Parathyroid adenoma (tissue), 2 donors: ENCODE measurements at regions not wholly inside any gene's neighbourhood (a gene's known extent, or its start where the extent isn't known, plus 50 kb on each side); places are given as distances from the start of the nearest gene placed in this dataset.
A peak's percentile ranks its signal among the peaks of the same experiment; 100 is the strongest.
"Not testable (repeated sequence)": the region's sequence is repeated elsewhere in the genome, so short reads cannot be mapped to it uniquely, and the experiment has no call there.

Experiments
- H2AFZ ChIP-seq: fragments of 300-600 bp; sonication (generic); one replicate; pipeline ENCODE4 v1.7.0; 2017; ENCODE audit warnings: antibody characterized with exemption, mild to moderate bottlenecking
- H3K27ac ChIP-seq: fragments of 300-600 bp; sonication (generic); one replicate; pipeline ENCODE4 v1.7.0; 2017
- H3K27me3 ChIP-seq: fragments of 300-600 bp; sonication (generic); one replicate; pipeline ENCODE4 v1.7.0; 2017; ENCODE audit warnings: low read length; ENCODE audit not compliant: control insufficient read depth, insufficient read depth
- H3K36me3 ChIP-seq: fragments of 300-600 bp; sonication (generic); one replicate; pipeline ENCODE4 v1.7.0; 2017; ENCODE audit warnings: low read length; ENCODE audit not compliant: control insufficient read depth, insufficient read depth
- H3K4me1 ChIP-seq: fragments of 300-600 bp; sonication (generic); one replicate; pipeline ENCODE4 v1.7.0; 2017; ENCODE audit warnings: control low read depth
- H3K4me2 ChIP-seq: fragments of 300-600 bp; sonication (generic); one replicate; pipeline ENCODE4 v1.7.0; 2017; ENCODE audit warnings: low read length
- H3K4me3 ChIP-seq: fragments of 300-600 bp; sonication (generic); one replicate; pipeline ENCODE4 v1.7.0; 2017; ENCODE audit warnings: low read depth, low read length
- H3K79me2 ChIP-seq: fragments of 300-600 bp; sonication (generic); one replicate; pipeline ENCODE4 v1.7.0; 2017; ENCODE audit warnings: control low read depth
- H3K9ac ChIP-seq: fragments of 300-600 bp; sonication (generic); one replicate; pipeline ENCODE4 v1.7.0; 2017; ENCODE audit warnings: mild to moderate bottlenecking
- H3K9me3 ChIP-seq: fragments of 300-600 bp; sonication (generic); one replicate; pipeline ENCODE4 v1.7.0; 2017; ENCODE audit warnings: low read length; ENCODE audit not compliant: control insufficient read depth
- donor health status: primary hyperparathyroidism.

GRCh38 chr20:26059324-26059723 is 362.7 kb upstream of the ZNF337 start:
- not testable (repeated sequence) for H3K9ac ChIP-seq, H3K4me3 ChIP-seq, H2AFZ ChIP-seq, H3K4me1 ChIP-seq, H3K36me3 ChIP-seq, H3K9me3 ChIP-seq, H3K4me2 ChIP-seq, H3K27ac ChIP-seq, H3K27me3 ChIP-seq, H3K79me2 ChIP-seq

- H3K36me3 ChIP-seq, H3K27me3 ChIP-seq, H3K9ac ChIP-seq, H3K4me1 ChIP-seq, H3K27ac ChIP-seq, H3K79me2 ChIP-seq, H2AFZ ChIP-seq, H3K4me3 ChIP-seq, H3K4me2 ChIP-seq, H3K9me3 ChIP-seq: not testable (repeated sequence)
Observed at GRCh38 chr20:26058446-26058845, 361.8 kb upstream of the ZNF337 start.

DNA sequence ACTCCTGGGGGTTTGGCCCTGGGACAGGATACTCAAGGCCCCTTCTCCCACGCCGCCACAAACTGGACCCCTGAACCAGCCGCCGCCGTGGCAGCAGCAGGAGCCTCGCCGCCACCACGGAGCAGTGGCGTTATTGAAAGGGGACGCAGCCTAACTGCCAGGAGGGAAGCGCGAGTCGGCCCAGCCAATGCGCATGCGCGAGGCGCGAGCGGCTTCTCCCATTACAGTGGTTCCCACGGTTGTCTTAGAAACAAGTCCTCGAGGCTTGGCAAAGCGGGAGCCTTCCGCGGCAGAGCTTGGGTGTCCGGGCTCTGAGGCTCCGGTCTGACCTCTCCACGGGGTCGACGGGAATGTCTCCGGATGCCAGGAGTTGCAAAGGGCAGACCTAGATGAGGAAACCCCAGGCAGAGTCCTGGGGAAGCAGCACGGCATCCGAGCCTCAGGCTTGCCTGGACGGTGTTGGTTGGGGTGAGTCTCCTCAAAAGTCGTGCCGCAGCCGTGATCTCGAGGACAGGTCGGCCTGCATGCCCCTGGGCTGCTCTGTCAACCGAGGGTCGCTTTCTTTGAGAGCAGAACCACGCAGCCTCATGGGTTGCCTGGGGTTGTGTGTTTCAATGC is 360.6 kb upstream of the ZNF337 start:
- not testable (repeated sequence) for H2AFZ ChIP-seq, H3K4me1 ChIP-seq, H3K9me3 ChIP-seq, H3K4me2 ChIP-seq, H3K27ac ChIP-seq, H3K27me3 ChIP-seq, H3K79me2 ChIP-seq, H3K9ac ChIP-seq, H3K4me3 ChIP-seq, H3K36me3 ChIP-seq

DNA sequence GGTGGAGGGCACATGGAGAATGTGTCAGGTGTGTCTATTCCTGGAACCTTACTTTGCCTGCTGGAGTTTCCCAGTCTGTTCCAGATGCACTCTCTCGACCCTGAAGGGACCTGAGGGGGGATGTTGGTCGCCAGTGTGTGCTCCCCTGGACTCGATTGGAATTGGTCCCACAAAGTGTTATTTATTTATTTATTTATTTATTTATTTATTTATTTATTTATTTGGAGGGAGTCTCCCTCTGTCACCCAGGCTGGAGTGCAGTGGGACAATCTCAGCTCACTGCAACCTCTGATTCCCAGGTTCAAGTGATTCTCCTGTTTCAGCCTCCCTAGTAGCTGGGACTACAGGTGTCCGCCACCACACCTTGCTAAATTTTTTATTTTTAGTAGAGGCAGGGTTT is 329.1 kb upstream of the ZNF337 start:
- not testable (repeated sequence) for H3K9me3 ChIP-seq, H3K79me2 ChIP-seq, H3K27ac ChIP-seq, H3K9ac ChIP-seq, H3K4me3 ChIP-seq, H3K36me3 ChIP-seq, H3K4me2 ChIP-seq, H3K4me1 ChIP-seq, H2AFZ ChIP-seq, H3K27me3 ChIP-seq

DNA sequence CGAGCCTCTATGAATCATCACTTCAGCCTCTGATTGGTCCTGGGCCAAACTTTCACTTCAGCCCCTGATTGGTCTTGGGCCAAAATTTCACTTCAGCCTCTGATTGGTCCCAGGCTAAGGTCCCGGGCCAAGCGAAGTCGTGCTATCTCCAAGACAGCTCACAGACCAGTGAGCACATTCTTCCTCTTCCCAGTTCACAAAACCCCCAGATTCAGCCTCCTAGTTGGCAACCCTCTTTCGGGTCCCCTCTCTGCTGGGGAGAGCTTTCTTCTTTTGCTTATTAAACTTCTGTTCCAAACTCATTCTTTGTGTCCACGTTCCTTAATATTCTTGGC is 314.3 kb upstream of the ZNF337 start:
- not testable (repeated sequence) for H3K27ac ChIP-seq, H3K79me2 ChIP-seq, H3K9ac ChIP-seq, H3K27me3 ChIP-seq, H2AFZ ChIP-seq, H3K9me3 ChIP-seq, H3K4me2 ChIP-seq, H3K4me1 ChIP-seq, H3K4me3 ChIP-seq, H3K36me3 ChIP-seq

GRCh38 chr20:26010224-26010941 is 313.7 kb upstream of the ZNF337 start:
- H3K9ac ChIP-seq, H3K27me3 ChIP-seq, H3K9me3 ChIP-seq, H3K4me1 ChIP-seq, H3K36me3 ChIP-seq, H3K79me2 ChIP-seq: not testable (repeated sequence)
- peak overlapping the region; percentile 34 for H3K4me2 ChIP-seq
- peak overlapping the region; percentile 86 for H2AFZ ChIP-seq
- peak overlapping the region; percentile 50 for H3K4me3 ChIP-seq
- H3K27ac ChIP-seq, result peak overlapping the region; percentile 69

GRCh38 chr20:26009402-26010223 is 313.0 kb upstream of the ZNF337 start:
- peak overlapping the region; percentile 50 for H3K4me3 ChIP-seq
- not testable (repeated sequence) for H3K27me3 ChIP-seq, H3K9ac ChIP-seq, H3K79me2 ChIP-seq, H3K36me3 ChIP-seq, H3K9me3 ChIP-seq, H3K4me1 ChIP-seq
- peak overlapping the region; percentile 69 for H3K27ac ChIP-seq
- peak overlapping the region; percentile 86 for H2AFZ ChIP-seq
- H3K4me2 ChIP-seq, result peak overlapping the region; percentile 34

- not testable (repeated sequence) for H3K9me3 ChIP-seq, H2AFZ ChIP-seq, H3K36me3 ChIP-seq, H3K4me3 ChIP-seq, H3K4me2 ChIP-seq, H3K4me1 ChIP-seq, H3K27me3 ChIP-seq, H3K79me2 ChIP-seq, H3K27ac ChIP-seq, H3K9ac ChIP-seq
Observed at GRCh38 chr20:26008026-26008425, 311.4 kb upstream of the ZNF337 start.

- not testable (repeated sequence) for H3K4me2 ChIP-seq, H3K79me2 ChIP-seq, H3K9ac ChIP-seq, H3K36me3 ChIP-seq, H3K9me3 ChIP-seq, H2AFZ ChIP-seq, H3K27ac ChIP-seq, H3K27me3 ChIP-seq, H3K4me1 ChIP-seq, H3K4me3 ChIP-seq
Observed at GRCh38 chr20:26006164-26006563, 309.5 kb upstream of the ZNF337 start.

DNA sequence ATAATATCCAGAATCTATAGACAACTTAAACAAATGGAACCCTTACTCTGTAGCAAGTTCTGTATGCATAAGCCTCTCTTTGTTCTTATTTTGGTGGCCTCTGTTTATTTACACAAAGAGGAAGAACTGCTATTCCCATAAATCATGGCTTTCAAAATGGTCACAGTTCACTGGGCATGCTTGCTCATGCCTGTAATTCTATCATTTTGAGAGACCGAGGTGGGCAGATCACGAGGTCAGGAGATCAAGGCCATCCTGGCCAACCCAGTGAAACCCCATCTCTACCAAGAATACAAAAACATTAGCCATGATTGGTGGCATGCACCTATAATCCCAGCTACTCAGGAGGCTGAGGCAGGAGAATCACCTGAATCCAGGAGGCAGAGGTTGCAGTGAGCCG is 307.3 kb upstream of the ZNF337 start:
- not testable (repeated sequence) for H3K36me3 ChIP-seq, H3K9ac ChIP-seq, H3K9me3 ChIP-seq, H3K4me1 ChIP-seq, H2AFZ ChIP-seq, H3K27me3 ChIP-seq, H3K27ac ChIP-seq, H3K79me2 ChIP-seq, H3K4me2 ChIP-seq, H3K4me3 ChIP-seq
